GM12878 (cell line): ENCODE measurements at regions not wholly inside any gene's neighbourhood (a gene's known extent, or its start where the extent isn't known, plus 50 kb on each side); places are given as distances from the start of the nearest gene placed in this dataset.

ENCODE experiments used
- ATAC-seq: fragments of 200-7000 bp; cut with Tn5 transposase; 3 replicates; pipeline ENCODE4 v1.9.1; 2020; ENCODE audit warnings: mild to moderate bottlenecking, moderate library complexity
- BruUV-seq: library from RNA; stranded (reverse); fragments of 400-500 nt; replicated peaks from 2 replicates; lab custom pipeline; 2021; lab: Mats Ljungman, UMichigan
- CTCF ChIA-PET: fragments of 300-600 bp; sonication (Branson Sonifier 250); formaldehyde crosslinking; extraction: SDS; loops from one replicate; lab custom pipeline; 2021; ENCODE audit warnings: inconsistent platforms; lab: Yijun Ruan, JAX
- POLR2A ChIA-PET: fragments of 350-600 bp; formaldehyde crosslinking; extraction: SDS; loops from one replicate; lab custom pipeline; 2021; ENCODE audit warnings: inconsistent platforms; lab: Charles Lee
- RAD21 ChIA-PET: fragments of 300-600 bp; sonication (Branson Sonifier 250); formaldehyde crosslinking; loops from one replicate; lab custom pipeline; 2023; ENCODE audit warnings: antibody characterized with exemption; ENCODE audit not compliant: unreplicated experiment; lab: Charles Lee
- SMC1A ChIA-PET: fragments of 300-600 bp; sonication (Branson Sonifier 250); formaldehyde crosslinking; loops from one replicate; lab custom pipeline; 2023; ENCODE audit not compliant: unreplicated experiment, uncharacterized antibody; lab: Charles Lee
- DNase-seq: peaks from one replicate; pipeline ENCODE4 v3.0.0-alpha.2; 2011; ENCODE audit warnings: low read depth, low spot score
- FAIRE-seq: peaks from 3 replicates; lab custom pipeline; 2011; peaks lifted over from hg19 to GRCh38; lab: Jason Lieb, UNC
- H2AFZ ChIP-seq: 2 replicates; pipeline ENCODE4 v1.6.0; 2011; ENCODE audit warnings: low read depth, low read length, control low read depth; ENCODE audit not compliant: control insufficient read depth
- H3K27ac ChIP-seq: 2 replicates; pipeline ENCODE4 v1.5.1; 2011; ENCODE audit warnings: control low read depth; ENCODE audit not compliant: control insufficient read depth, insufficient read depth
- H3K27me3 ChIP-seq, 2 experiments: replicated peaks in 1 of 2; 2 replicates each; pipeline versions ENCODE4 v1.6.0 to v1.6.1; 2011; ENCODE audit warnings: low read length in 1 of 2; ENCODE audit not compliant: control insufficient read depth in 2 of 2, insufficient read depth in 2 of 2
- H3K36me3 ChIP-seq, 2 experiments: 2 replicates each; pipeline ENCODE4 v1.5.1; 2011; ENCODE audit warnings: low read length in 1 of 2; ENCODE audit not compliant: control insufficient read depth in 2 of 2, insufficient read depth in 2 of 2
- H3K4me1 ChIP-seq: 2 replicates; pipeline ENCODE4 v1.6.1; 2011; ENCODE audit warnings: mild to moderate bottlenecking, low read length, moderate library complexity, mixed read lengths; ENCODE audit not compliant: control insufficient read depth, insufficient read depth
- H3K4me2 ChIP-seq: 2 replicates; pipeline ENCODE4 v1.6.0; 2011; ENCODE audit warnings: control low read depth; ENCODE audit not compliant: control insufficient read depth, insufficient read depth
- H3K4me3 ChIP-seq: fragments of 200-600 bp; sonication (generic); 2 replicates; pipeline ENCODE4 v1.5.1; 2016
- H3K79me2 ChIP-seq: 2 replicates; pipeline ENCODE4 v1.6.0; 2011; ENCODE audit warnings: low read length; ENCODE audit not compliant: control insufficient read depth, insufficient read depth
- H3K9ac ChIP-seq: 2 replicates; pipeline ENCODE4 v1.8.0; 2011; ENCODE audit warnings: low read length, control low read depth, mixed read lengths; ENCODE audit not compliant: control insufficient read depth, insufficient read depth
- H3K9me3 ChIP-seq: replicated peaks from 3 replicates; pipeline ENCODE4 v1.5.1; 2011; ENCODE audit warnings: mild to moderate bottlenecking, low read length; ENCODE audit not compliant: control insufficient read depth, insufficient read depth
- H4K20me1 ChIP-seq: 2 replicates; pipeline ENCODE4 v1.6.0; 2011; ENCODE audit not compliant: control insufficient read depth, insufficient read depth
- ATF7 ChIP-seq: fragments of 450-650 bp; IDR thresholded peaks from 2 replicates; pipeline ENCODE4 v1.6.1; 2016; ENCODE audit warnings: low read depth, mild to moderate bottlenecking
- BCLAF1 ChIP-seq: fragments of 450-650 bp; IDR thresholded peaks from 2 replicates; pipeline ENCODE4 v1.6.1; 2017; ENCODE audit warnings: antibody characterized with exemption, mild to moderate bottlenecking, moderate library complexity
- PRDM15 ChIP-seq: fragments of 450-650 bp; formaldehyde crosslinking; IDR thresholded peaks from 2 replicates; pipeline ENCODE4 v1.4.0; 2020; ENCODE audit warnings: mild to moderate bottlenecking, moderate library complexity
- SP1 ChIP-seq: IDR thresholded peaks from one replicate; pipeline ENCODE4 v1.6.1; 2011; ENCODE audit warnings: low read depth, low read length
- TCF12 ChIP-seq: IDR thresholded peaks from 2 replicates; pipeline ENCODE4 v1.6.1; 2011; ENCODE audit warnings: low read depth, mild to moderate bottlenecking, low read length
- TCF3 ChIP-seq: IDR thresholded peaks from 2 replicates; pipeline ENCODE4 v1.6.1; 2012; ENCODE audit warnings: low read depth, mild to moderate bottlenecking, low read length, borderline replicate concordance; ENCODE audit not compliant: insufficient read depth
- ZNF24 ChIP-seq: fragments of 450-650 bp; IDR thresholded peaks from 2 replicates; pipeline ENCODE4 v1.6.1; 2017; ENCODE audit warnings: antibody characterized with exemption, mild to moderate bottlenecking
- in situ Hi-C: fragments of 300-500 bp; cut with MboI; formaldehyde crosslinking; loops from 9 replicates; pipeline ENCODE4 v1.14.3; 2018; ENCODE audit warnings: mixed read lengths
- intact Hi-C: fragments of 100-400 bp; cut with micrococcal nuclease; formaldehyde crosslinking; loops from one replicate; pipeline ENCODE4 v1.14.2; 2022; ENCODE audit not compliant: unreplicated experiment
- TF ChIP-seq, protein P1 (sequence below): IDR thresholded peaks from 2 replicates; pipeline ENCODE4 v1.6.1; 2012; ENCODE audit warnings: low read depth, low read length, improper control_type of control experiment

GRCh38 chr2:147247749-147248148 is 597.1 kb upstream of the ACVR2A start (continued):
- TF ChIP-seq BCLAF1 (no peak), ZNF24 (no peak), TCF12 (no peak), PRDM15 (CRISPR knock-in tag) (no peak), ATF7 (no peak)
- TF ChIP-seq, protein P1, sequence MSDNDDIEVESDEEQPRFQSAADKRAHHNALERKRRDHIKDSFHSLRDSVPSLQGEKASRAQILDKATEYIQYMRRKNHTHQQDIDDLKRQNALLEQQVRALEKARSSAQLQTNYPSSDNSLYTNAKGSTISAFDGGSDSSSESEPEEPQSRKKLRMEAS: no peak
- TF ChIP-seq, all 136 proteins: peak for 0

DNA sequence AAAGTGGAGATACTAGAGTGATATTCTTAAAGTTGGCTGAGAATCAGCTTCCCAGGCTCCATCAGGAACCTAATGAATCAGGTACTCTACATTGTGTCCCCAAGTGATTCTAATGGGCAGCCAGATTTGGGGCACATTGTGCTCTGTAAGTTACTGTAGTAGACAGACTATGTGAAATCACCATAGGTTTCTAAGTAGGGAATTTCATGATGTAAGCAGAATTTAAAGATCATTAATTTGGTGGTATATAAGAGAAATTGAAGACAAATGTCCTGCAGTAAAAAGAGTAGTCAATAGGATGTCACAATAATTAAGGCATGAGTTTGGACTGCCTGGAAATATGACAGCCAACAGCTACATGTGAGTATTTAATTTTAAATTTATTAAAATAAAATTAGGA is 602.4 kb upstream of the ACVR2A start:
- no peaks in the 10 kb centered on the region for H4K20me1 ChIP-seq
- H3K36me3 ChIP-seq: no peaks in the 10 kb centered on the region
- H3K27me3 ChIP-seq: no peaks in the 10 kb centered on the region
- intact Hi-C loops: no loop called here
- TF ChIP-seq SP1 (no peak), TCF3 (no peak)
- no peak overlapping the region for H3K4me2 ChIP-seq
- H2AFZ ChIP-seq: no peak overlapping the region
- H3K4me3 ChIP-seq: no peak overlapping the region
- ChIA-PET RAD21 (no interaction called here), POLR2A (no interaction called here), CTCF (no interaction called here), SMC1A (interaction anchor here (1.0 to 1.1 kb wide), 2 partner anchors 10 kb away, joined by 3 read pairs; no protein-coding TSS in a partner anchor)
- H3K4me1 ChIP-seq: no peaks in the 10 kb centered on the region
- H3K9ac ChIP-seq: no peak overlapping the region
- in situ Hi-C loops: no loop called here
- no peak overlapping the region for H3K27ac ChIP-seq
- FAIRE-seq (no peak), DNase-seq (no peak), ATAC-seq (no peak)
- BruUV-seq: no TSS peak
- no peaks in the 10 kb centered on the region for H3K9me3 ChIP-seq
- no peaks in the 10 kb centered on the region for H3K79me2 ChIP-seq
